IPS-NIHi11 (cell line): ENCODE measurements at regions not wholly inside any gene's neighbourhood (a gene's known extent, or its start where the extent isn't known, plus 50 kb on each side); places are given as distances from the start of the nearest gene placed in this dataset.
"Not testable (repeated sequence)": the region's sequence is repeated elsewhere in the genome, so short reads cannot be mapped to it uniquely, and the experiment has no call there.

Experiments used
- DNase-seq: peaks from one replicate; pipeline ENCODE4 v3.0.0; 2012; ENCODE audit warnings: mixed read lengths, low spot score

DNA sequence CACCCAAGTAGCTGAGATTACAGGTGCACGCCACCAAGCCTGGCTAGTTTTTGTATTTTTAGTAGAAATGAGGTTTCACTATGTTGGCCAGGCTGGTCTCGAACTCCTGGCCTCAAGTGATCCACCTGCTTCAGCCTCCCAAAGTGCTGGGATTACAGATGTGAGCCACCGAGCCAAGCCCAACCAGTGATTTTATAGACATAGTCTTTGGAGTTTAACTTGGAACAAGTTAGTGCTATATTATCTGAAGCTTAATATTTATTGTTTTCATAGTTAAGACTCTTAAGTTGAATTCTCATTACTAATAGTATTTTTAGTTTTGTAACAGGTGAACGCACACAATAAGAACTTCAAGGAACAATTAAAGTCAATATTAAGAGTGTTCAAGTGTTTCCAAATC is 122.1 kb downstream of the SPAG6 start:
- DNase-seq: not testable (repeated sequence)

DNA sequence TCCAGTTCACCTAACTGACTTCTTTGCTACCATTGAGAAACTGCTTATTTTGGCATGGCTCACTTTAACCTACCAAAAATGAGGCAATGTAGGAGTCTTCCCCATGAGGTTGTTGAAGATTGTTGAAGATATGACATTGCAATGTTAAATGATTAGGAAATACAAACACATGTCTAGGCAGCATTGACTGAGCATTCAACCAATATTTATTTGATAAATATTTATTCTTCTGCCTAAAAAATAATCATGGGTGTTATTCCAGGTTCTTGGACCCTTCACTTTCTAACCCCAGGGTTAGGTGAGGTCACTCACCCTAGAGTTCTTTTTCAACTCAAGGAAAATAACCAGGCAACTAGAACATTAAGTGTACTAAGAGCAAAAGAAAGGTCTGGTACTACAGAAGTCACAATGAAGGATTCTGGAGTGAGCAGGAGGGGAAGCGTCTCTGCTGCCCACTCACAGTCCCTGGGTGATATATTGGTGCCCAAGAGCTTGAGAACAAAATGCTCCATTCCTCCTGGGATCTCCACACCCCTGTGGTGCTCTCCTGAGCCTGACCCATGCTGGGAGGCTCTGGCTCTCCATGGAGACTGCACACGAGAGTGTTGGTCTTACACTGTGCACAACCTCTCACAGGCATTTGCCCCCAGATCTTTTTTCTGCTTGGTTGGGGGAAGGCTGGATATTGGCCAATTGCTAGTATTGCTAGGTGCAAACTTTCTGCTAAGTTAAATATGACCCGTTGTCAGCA is 123.4 kb downstream of the SPAG6 start:
- no peak for DNase-seq

DNA sequence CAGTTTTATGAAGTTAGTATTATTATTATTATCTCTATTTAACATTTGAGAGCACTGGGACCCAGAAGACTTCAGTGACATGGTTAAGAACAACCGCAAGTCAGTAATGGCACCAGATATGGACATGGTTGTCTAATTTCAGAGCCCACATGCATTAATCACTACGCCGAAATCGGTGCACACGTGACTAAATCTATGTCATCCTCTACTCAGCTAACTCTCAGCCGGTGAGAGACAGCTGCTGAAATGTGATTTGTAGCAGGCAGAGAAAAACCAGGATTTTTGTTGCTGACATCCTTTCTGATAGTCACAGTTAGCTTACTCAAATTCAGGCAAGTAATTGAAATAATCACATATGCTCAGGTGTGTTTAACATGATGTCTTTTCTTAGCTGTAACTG is 127.7 kb downstream of the SPAG6 start:
- no peak for DNase-seq

DNA sequence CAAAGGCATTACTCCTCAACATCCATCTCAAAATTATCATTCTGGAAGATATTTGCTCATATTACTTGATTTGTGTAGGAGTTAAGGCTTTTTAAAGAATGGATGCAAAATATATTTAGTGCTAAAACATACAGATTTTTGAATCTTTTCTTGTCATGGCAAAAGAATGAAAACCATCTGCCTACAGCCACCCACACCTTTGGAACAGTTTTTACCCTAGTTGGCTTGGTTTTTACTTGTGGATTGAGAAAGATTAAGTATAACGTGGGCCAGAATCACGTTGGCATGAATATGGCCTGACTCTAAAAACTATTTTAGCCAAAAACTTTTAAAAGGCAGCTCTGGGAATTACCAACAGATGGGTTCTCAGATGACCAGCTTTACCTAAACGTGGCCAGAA is 128.2 kb downstream of the SPAG6 start:
- DNase-seq: no peak

DNA sequence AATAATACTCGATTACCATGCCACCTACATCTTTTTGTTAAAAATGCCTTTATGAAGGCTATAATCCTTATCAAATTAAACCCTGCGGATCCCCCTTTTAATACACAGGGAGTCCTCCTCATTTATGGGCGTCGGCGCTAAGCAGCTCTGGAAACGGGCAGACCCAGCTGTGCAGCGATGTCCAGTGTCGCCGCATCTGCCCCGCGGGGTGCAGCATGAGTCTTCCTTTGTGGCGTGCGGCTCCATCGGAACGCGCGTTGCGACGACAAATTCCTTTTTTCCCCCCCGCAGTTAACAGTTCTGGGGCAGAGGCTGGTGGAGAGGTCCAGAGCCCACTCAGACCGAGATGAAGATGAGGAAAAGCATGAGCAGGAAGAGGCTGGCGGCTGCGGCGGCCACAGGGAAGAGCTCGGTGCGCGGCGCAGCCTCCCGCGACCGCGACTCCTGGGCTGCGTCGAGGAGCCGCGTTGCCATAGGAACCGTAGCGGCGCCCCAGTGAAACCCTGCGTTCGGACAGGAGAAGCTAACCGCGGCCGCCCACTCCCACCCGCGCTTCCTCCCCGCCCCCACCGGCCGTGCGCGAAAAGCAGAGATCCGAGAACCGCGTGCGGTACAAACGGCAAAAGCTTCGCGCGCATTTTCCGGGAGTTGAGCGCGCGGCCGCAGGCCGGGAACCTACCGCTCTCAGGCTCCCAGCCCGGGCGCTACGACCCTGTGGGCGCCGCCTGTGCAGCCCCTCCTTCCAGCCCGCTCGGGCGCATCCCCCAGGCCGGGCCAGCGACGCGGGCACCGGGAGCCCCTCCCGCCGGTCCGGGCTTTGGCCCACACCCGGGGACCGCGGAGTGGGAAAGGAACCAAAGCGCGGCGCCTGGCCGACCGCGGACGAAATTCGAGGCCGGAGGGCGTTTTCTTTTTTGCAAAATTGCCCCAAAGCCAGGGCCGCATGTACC is 130.6 kb downstream of the SPAG6 start:
- peak; percentile 65 for DNase-seq

DNA sequence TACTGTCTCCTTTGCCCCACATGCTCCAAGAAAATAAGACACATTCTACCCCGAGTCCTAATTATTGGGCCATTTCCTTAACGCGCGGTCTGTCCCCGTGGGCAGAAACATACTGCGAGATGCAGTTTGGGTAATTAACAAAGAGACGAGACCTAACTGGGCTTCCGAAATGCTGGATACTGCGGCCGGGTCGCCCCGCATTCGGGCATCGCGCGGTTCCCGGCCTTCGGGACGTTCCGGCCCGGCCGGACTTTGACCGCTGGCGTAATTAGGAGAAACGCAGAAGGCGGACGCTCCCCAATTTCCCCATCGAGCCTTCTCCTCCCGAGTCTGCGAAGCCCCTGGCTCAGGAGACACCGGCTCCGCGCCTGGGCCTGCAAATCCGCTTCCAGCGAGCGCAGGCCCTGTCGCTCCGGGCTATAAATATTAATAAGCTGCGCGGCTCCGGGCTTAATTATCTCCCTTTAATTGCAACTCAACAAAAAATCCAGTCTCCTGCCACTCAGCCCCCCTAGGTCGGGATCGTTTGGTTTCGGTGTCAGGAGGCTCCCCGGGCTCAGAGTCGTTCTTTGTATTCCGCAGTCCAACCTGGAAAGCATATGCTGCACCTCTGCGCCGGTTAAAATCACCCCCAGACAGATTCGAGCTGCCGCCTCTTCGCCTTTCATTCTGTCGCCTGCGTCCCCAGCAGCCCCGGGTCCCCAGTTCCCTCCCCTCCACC is 131.5 kb downstream of the SPAG6 start:
- DNase-seq: peak; percentile 11

DNA sequence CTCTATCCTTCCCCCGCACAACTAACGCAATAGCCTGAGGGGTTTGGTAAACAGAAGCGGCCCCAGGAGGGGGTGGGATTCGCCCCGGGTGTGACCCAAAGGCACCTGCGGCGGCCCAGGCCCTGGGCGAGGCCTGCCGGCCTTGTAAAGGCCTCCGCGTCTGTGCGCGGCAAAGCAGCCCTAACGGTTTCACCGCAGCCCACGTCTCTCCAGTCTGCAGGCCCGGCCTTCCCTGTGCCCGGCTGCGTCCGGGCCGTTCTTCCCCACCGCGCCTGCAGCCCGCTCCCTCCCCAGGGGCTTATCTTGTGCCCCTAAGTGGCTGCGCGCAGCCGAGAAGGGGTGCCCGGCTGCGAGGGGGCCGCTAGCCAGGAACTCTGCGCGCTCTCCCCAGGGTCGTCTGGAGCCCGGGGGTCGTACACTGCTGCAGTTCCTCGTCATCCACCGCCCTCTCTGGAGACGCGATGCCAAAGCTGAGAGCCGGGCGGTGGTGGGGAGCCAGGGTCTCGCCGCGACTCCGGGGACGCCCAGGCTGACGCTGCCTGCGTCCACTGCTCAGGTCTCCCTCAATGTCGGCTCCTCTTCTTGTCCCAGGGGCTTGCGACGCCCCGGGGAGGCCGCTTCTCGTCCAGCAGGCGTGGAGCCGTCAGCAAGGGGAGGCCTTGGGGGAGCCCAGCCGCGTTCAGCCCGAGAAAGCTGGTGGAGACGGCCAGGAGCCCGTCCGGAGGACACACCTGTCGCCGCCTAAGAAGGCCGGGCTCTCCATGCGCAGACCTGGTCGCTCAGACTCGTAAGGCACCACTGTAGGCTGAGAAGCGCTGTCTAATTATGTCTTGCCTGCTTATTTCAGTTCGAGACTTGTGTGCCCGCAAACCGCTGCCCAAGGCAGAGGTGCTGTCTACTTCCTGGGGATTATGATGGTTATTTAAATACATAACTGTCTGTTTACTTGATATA is 132.3 kb downstream of the SPAG6 start:
- DNase-seq: peak; percentile 68

DNA sequence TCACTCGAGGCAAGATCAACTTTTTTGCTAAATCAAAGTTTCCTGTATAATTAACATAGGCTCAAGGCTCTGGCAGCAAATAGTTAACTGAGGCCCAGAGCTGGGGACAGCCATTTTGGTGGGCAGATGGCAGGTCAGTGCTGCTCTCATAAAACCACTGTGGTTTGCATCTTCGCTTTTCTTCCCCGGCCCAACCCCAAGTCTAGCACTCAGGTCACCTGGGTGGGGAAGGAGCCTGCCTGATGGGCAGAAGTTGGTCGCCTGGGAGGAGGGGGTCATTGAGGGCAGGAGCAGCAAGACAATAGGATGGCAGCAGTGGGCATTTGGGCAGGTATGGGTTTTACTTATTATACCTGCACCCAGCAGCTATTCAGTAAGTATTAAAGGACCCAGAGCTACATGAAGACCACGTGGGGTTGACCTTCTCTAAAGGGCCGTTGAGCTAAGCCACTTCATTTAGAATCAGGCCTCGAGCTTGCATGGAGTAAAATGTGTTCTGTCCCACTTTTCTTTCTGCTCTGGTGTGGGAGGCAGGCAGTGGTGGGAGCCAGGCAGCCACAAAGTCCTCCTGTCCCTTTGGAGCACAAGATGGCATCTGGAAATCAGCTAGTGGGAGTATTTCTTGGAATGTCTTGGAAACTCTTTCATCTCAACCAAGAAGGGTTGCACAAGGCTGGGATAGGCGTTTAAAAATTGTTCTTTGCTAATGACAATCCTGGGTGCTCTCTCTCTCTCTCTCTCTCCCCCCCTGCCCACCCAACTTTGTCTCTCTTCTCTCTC is 133.4 kb downstream of the SPAG6 start:
- DNase-seq: no peak

DNA sequence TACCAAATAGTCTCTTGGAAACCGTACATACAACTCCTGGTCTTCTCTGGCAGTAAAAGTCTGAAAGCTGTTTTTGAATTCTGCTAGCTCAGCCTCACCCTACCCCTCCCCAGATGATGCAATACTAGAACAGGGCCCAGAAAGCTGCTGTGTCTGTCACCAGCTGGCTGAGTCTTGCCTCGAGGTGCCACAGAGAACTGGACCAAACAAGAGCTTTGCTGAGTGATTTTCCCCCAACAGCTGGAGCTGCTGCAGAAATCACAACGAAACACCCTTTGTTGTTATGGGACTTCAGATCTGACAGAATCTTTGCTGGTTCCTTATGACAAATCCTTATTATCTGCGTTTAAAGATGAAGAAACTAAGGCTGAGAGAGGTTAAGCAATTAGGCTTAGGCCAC is 134.1 kb downstream of the SPAG6 start:
- DNase-seq: no peak

DNA sequence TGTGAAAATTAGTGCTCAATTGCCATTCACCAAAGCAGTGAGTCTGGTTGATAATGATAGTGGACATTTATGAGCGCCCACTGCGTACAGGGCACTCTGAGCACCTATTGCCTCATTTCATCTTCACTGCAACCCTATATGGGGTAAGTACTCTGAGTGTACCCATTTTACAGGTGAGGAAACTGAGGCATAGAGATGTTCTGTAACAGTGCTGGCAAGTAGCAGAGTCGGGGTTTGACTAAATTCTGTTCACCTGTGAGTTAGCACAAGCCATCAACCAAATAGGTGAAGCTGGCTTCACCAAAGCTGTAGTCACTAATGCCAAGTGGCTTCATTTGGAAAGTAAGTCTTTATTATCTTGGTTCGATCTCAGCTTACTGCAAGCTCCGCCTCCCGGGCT is 135.8 kb downstream of the SPAG6 start:
- DNase-seq: no peak

DNA sequence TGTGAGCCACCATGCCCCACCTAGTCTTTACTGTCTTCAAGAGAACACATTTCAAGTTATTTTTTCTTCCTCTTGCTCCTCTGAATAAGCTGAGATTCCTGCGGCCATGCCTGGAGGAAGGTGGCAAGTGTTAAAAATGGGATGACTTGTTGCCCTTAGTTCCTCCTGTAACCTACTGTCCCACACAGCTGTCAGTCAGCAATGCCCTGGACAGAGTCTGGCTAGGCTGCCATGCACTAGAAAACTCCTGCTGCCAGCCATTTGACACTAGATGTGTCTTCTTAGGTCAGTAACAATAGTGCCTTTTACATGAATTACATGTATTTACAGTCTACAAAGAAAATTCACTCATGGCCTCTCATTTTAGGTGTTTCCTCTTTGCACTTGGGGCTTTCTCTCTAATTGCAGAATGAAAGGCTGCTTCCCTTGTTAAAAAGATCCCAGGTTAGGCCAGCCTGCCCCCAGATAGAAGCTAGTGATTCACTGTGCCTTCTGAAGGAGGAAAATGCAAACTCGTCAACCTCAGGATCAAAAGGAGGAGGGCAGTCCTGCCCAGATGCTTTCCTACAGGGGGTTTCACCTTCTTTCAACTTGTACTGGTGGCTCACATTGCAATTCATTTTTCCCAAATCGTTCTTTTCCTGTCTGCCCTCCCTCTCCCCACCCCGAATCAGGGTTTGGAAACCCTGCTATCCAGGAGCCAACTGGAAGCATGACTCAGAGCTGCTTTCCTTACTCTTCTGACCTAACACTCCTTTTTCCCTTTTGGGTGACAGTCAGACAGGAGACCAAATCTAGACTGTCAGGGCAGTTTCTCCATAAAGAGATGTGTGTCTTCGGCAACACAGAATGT is 136.6 kb downstream of the SPAG6 start:
- no peak for DNase-seq

DNA sequence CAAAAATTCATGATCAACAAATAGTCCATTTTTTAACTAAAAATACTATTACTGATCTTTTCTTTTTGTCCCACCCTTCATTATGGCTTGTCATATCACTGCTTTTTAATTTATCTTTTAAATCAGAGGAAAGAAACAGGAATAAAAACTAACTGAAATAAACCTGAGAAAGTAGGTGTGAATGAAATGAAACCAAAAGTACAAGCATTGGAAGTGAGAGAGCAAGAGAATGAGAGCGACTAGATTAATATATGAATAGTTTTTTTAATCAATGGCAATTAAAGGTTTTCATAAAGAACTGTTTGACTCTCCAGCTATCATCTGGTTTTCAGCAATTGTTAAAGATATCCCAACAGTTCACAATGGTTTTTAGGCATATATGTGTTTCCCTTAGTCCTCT is 137.8 kb downstream of the SPAG6 start:
- DNase-seq: no peak
